ENCODE measurements at regions not wholly inside any gene's neighbourhood (a gene's known extent, or its start where the extent isn't known, plus 50 kb on each side); places are given as distances from the start of the nearest gene placed in this dataset.
"Not testable (repeated sequence)": the region's sequence is repeated elsewhere in the genome, so short reads cannot be mapped to it uniquely, and the experiment has no call there.

- TF ChIP-seq USF1 (IDR thresholded peaks at IDR 0.05; ENCODE audit: borderline replicate concordance, low read depth): no peak
- no peak for TF ChIP-seq TAF1 (IDR thresholded peaks at IDR 0.05; ENCODE audit: borderline replicate concordance, low read depth, low read length)
Measured at GRCh38 chr6:6744551-6744950, 156.0 kb downstream of the LY86 start (continued).

GRCh38 chr6:6745637-6746332 lies 157.3 kb downstream of the LY86 start:
- DNase-seq; H3K4me1 ChIP-seq (ENCODE audit: control insufficient read depth in 1 of 2, insufficient read depth in 2 of 2, low read depth in 1 of 2, low read length in 1 of 2); H3K79me2 ChIP-seq (ENCODE audit: insufficient read depth); H3K4me3 ChIP-seq (ENCODE audit: low read depth in 2 of 2, low read length in 1 of 2); H3K36me3 ChIP-seq (replicated peaks in 1 of 2; ENCODE audit: control insufficient read depth in 1 of 2, insufficient read depth in 2 of 2, low read length in 1 of 2); H2AFZ ChIP-seq (ENCODE audit: low read depth); H3K27ac ChIP-seq (ENCODE audit: low read depth in 2 of 2, low read length in 1 of 2); H3K9me2 ChIP-seq; CTCF ChIA-PET; H3K9ac ChIP-seq; H3K27me3 ChIP-seq (ENCODE audit: insufficient read depth); H3F3A ChIP-seq (replicated peaks; ENCODE audit: insufficient read depth); H4K20me1 ChIP-seq (ENCODE audit: insufficient read depth); H3K9me3 ChIP-seq; H3K4me2 ChIP-seq: not testable (repeated sequence)
- POLR2A ChIA-PET: interaction anchor here (1.2 kb wide), 1 partner anchor 102 kb away, joined by 3 read pairs; no protein-coding TSS in a partner anchor
- 72% methylated on average over 21 of the region's 54 CpGs for WGBS (ENCODE audit: low lambda C conversion rate)

- no peaks in the 10 kb centered on the region for H3K79me2 ChIP-seq (ENCODE audit: insufficient read depth)
- no peak for DNase-seq
- H3K4me2 ChIP-seq: no peak overlapping the region
- no peak overlapping the region for H2AFZ ChIP-seq (ENCODE audit: low read depth)
- H3K9me2 ChIP-seq: no peaks in the 10 kb centered on the region
- 0 out of 2 replicates have a peak, but pooled peaks cover 5% of the 10 kb centered on the region for H3K27me3 ChIP-seq (ENCODE audit: insufficient read depth)
- TF ChIP-seq RXRA (IDR thresholded peaks at IDR 0.05; ENCODE audit: borderline replicate concordance, low read depth) (no peak), TAF1 (IDR thresholded peaks at IDR 0.05; ENCODE audit: borderline replicate concordance, low read depth, low read length) (no peak), RCOR1 (IDR thresholded peaks at IDR 0.05; ENCODE audit: low read length) (no peak), GABPA (IDR thresholded peaks at IDR 0.05; ENCODE audit: low read depth) (no peak), MEF2A (IDR thresholded peaks at IDR 0.05; ENCODE audit: borderline replicate concordance, low read depth) (no peak), SIN3A (IDR thresholded peaks at IDR 0.05; ENCODE audit: borderline replicate concordance, low read depth, low read length) (no peak), IRF3 (IDR thresholded peaks at IDR 0.05; ENCODE audit: low read depth, low read length) (no peak), GATA2 (CRISPR knock-in tag; IDR thresholded peaks at IDR 0.05) (no peak), ZBTB33 (IDR thresholded peaks at IDR 0.05; ENCODE audit: borderline replicate concordance, low read depth) (no peak), SMC3 (IDR thresholded peaks at IDR 0.05; ENCODE audit: low read depth, low read length) (no peak), EZH2phosphoT487 (IDR thresholded peaks at IDR 0.05; ENCODE audit: borderline replicate concordance, low read depth) (no peak), FOXJ3 (CRISPR knock-in tag; IDR thresholded peaks at IDR 0.05) (no peak), JUND (IDR thresholded peaks at IDR 0.05) (no peak)
- no peak overlapping the region for H3K4me3 ChIP-seq (ENCODE audit: low read depth in 2 of 2, low read length in 1 of 2)
- H3K4me1 ChIP-seq (ENCODE audit: control insufficient read depth in 1 of 2, insufficient read depth in 2 of 2, low read depth in 1 of 2, low read length in 1 of 2): no peaks in the 10 kb centered on the region; a peak in 2 of 4 replicates
- WGBS (ENCODE audit: low lambda C conversion rate): 9% methylated on average over 5 of the region's 15 CpGs
- H4K20me1 ChIP-seq (ENCODE audit: insufficient read depth): no peaks in the 10 kb centered on the region
- H3F3A ChIP-seq (replicated peaks; ENCODE audit: insufficient read depth): no peaks in the 10 kb centered on the region
- ChIA-PET CTCF (no interaction called here), POLR2A (interaction anchor here (0.6 kb wide), 2 partner anchors 27 to 1229 kb away, joined by 3 read pairs; no protein-coding TSS in a partner anchor)
- no peaks in the 10 kb centered on the region for H3K36me3 ChIP-seq (replicated peaks in 1 of 2; ENCODE audit: control insufficient read depth in 1 of 2, insufficient read depth in 2 of 2, low read length in 1 of 2)
- H3K9me3 ChIP-seq: no peaks in the 10 kb centered on the region
- no peak overlapping the region for H3K9ac ChIP-seq
- H3K27ac ChIP-seq (ENCODE audit: low read depth in 2 of 2, low read length in 1 of 2): no peak overlapping the region
Measured at GRCh38 chr6:6746333-6746969, 157.9 kb downstream of the LY86 start.

Measured in SK-N-SH (cell line).